GM23338 (cell line): ENCODE measurements at regions not wholly inside any gene's neighbourhood (a gene's known extent, or its start where the extent isn't known, plus 50 kb on each side); places are given as distances from the start of the nearest gene placed in this dataset.

Experiments used
- CREB1 ChIP-seq: fragments of 250-450 bp; sonication (Bioruptor Pico); IDR thresholded peaks from 2 replicates; pipeline ENCODE4 v1.5.0; 2020; ENCODE audit warnings: low read depth, mild to moderate bottlenecking, moderate library complexity
- EZH2 ChIP-seq: fragments of 200-600 bp; sonication (generic); IDR thresholded peaks from one replicate; pipeline ENCODE4 v1.8.0; 2017; ENCODE audit warnings: antibody characterized with exemption, mild to moderate bottlenecking, low read depth; ENCODE audit not compliant: unreplicated experiment
- POLR2AphosphoS5 ChIP-seq: IDR thresholded peaks from 2 replicates; pipeline ENCODE4 v1.6.1; 2016; ENCODE audit warnings: antibody characterized with exemption, low read depth
- TF ChIP-seq, protein P1 (sequence below): IDR thresholded peaks from one replicate; pipeline ENCODE4 v1.6.1; 2018; ENCODE audit warnings: antibody characterized with exemption; ENCODE audit not compliant: unreplicated experiment
- TF ChIP-seq, protein P2 (sequence below), 2 experiments: fragments of 200-600 bp in 1 of 2; sonication (generic) in 1 of 2; conservative IDR thresholded peaks; 2 replicates each; pipeline versions ENCODE4 v1.5.1 to v1.6.1; 2016 to 2017; ENCODE audit warnings: antibody characterized with exemption in 2 of 2, low read depth in 2 of 2, mild to moderate bottlenecking in 2 of 2, moderate library complexity in 1 of 2
- TF ChIP-seq, protein P3 (sequence below): IDR thresholded peaks from 2 replicates; pipeline ENCODE4 v1.6.1; 2016; ENCODE audit warnings: antibody characterized with exemption

DNA sequence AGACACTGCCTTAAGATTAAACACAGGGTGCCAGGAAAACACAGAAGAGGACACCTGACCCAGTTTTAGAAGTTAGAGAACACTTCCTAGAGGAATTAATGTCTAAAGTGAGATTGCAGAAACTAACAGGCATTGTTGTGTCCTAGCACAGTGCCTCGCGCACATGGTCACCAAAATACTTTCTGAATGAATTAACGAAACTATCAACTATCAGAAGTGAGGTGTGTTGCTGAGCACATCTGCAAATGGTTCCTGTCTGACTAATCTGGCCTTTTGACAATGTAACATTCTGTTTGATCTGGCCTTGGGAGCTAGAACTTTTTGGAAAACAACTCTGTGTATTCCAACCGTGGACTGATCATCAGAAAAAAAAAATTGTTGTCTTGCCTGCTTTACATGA, 556.8 kb upstream of the LCORL start:
- TF ChIP-seq, protein P1, sequence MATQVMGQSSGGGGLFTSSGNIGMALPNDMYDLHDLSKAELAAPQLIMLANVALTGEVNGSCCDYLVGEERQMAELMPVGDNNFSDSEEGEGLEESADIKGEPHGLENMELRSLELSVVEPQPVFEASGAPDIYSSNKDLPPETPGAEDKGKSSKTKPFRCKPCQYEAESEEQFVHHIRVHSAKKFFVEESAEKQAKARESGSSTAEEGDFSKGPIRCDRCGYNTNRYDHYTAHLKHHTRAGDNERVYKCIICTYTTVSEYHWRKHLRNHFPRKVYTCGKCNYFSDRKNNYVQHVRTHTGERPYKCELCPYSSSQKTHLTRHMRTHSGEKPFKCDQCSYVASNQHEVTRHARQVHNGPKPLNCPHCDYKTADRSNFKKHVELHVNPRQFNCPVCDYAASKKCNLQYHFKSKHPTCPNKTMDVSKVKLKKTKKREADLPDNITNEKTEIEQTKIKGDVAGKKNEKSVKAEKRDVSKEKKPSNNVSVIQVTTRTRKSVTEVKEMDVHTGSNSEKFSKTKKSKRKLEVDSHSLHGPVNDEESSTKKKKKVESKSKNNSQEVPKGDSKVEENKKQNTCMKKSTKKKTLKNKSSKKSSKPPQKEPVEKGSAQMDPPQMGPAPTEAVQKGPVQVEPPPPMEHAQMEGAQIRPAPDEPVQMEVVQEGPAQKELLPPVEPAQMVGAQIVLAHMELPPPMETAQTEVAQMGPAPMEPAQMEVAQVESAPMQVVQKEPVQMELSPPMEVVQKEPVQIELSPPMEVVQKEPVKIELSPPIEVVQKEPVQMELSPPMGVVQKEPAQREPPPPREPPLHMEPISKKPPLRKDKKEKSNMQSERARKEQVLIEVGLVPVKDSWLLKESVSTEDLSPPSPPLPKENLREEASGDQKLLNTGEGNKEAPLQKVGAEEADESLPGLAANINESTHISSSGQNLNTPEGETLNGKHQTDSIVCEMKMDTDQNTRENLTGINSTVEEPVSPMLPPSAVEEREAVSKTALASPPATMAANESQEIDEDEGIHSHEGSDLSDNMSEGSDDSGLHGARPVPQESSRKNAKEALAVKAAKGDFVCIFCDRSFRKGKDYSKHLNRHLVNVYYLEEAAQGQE: no peak
- TF ChIP-seq, protein P2, sequence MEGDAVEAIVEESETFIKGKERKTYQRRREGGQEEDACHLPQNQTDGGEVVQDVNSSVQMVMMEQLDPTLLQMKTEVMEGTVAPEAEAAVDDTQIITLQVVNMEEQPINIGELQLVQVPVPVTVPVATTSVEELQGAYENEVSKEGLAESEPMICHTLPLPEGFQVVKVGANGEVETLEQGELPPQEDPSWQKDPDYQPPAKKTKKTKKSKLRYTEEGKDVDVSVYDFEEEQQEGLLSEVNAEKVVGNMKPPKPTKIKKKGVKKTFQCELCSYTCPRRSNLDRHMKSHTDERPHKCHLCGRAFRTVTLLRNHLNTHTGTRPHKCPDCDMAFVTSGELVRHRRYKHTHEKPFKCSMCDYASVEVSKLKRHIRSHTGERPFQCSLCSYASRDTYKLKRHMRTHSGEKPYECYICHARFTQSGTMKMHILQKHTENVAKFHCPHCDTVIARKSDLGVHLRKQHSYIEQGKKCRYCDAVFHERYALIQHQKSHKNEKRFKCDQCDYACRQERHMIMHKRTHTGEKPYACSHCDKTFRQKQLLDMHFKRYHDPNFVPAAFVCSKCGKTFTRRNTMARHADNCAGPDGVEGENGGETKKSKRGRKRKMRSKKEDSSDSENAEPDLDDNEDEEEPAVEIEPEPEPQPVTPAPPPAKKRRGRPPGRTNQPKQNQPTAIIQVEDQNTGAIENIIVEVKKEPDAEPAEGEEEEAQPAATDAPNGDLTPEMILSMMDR (conservative IDR thresholded peaks at IDR 0.05; ENCODE audit: low read depth in 2 of 2): no peak
- no peak for TF ChIP-seq EZH2
- TF ChIP-seq POLR2AphosphoS5: no peak
- no peak for TF ChIP-seq CREB1 (CRISPR knock-in tag)
- TF ChIP-seq, protein P3, sequence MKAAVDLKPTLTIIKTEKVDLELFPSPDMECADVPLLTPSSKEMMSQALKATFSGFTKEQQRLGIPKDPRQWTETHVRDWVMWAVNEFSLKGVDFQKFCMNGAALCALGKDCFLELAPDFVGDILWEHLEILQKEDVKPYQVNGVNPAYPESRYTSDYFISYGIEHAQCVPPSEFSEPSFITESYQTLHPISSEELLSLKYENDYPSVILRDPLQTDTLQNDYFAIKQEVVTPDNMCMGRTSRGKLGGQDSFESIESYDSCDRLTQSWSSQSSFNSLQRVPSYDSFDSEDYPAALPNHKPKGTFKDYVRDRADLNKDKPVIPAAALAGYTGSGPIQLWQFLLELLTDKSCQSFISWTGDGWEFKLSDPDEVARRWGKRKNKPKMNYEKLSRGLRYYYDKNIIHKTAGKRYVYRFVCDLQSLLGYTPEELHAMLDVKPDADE: no peak
